ENCODE measurements at regions not wholly inside any gene's neighbourhood (a gene's known extent, or its start where the extent isn't known, plus 50 kb on each side); places are given as distances from the start of the nearest gene placed in this dataset.

DNA sequence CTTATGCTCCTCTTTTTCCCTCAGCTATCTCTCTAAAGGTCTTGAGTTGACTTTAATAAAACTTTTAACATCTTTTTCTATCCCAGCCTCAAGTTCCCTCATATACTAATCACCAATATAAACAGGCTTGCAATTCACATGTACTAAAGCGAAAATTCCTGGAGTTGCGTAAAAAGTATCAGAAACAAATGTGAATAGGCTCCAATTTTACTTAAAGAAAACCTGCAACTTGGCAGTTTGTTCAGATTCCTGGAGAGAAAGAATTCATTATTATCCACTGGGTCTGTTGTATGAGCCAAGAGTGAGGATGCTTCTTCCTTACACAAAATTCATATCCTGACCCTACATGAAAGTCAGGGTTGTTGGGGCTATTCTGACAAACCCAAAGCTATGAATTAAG lies 384.2 kb downstream of the DTWD2 start:
- TF ChIP-seq, protein P1, sequence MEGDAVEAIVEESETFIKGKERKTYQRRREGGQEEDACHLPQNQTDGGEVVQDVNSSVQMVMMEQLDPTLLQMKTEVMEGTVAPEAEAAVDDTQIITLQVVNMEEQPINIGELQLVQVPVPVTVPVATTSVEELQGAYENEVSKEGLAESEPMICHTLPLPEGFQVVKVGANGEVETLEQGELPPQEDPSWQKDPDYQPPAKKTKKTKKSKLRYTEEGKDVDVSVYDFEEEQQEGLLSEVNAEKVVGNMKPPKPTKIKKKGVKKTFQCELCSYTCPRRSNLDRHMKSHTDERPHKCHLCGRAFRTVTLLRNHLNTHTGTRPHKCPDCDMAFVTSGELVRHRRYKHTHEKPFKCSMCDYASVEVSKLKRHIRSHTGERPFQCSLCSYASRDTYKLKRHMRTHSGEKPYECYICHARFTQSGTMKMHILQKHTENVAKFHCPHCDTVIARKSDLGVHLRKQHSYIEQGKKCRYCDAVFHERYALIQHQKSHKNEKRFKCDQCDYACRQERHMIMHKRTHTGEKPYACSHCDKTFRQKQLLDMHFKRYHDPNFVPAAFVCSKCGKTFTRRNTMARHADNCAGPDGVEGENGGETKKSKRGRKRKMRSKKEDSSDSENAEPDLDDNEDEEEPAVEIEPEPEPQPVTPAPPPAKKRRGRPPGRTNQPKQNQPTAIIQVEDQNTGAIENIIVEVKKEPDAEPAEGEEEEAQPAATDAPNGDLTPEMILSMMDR (IDR thresholded peaks at IDR 0.05), result no peak
- TF ChIP-seq POLR2AphosphoS5 (IDR thresholded peaks at IDR 0.05), result no peak
